KBM-7 (cell line): ENCODE measurements at regions not wholly inside any gene's neighbourhood (a gene's known extent, or its start where the extent isn't known, plus 50 kb on each side); places are given as distances from the start of the nearest gene placed in this dataset.

ENCODE experiments used
- DNase-seq: peaks from one replicate; pipeline ENCODE4 v3.0.0-alpha.2; 2015
- in situ Hi-C: fragments of 300-500 bp; cut with MboI; formaldehyde crosslinking; loops from 2 replicates; pipeline ENCODE4 v1.14.3; 2020; ENCODE audit warnings: low sequenced_read_pairs, low pct_unique_long_range_greater_than_20kb, mixed read lengths

GRCh38 chr14:99041141-99041819 lies 230.7 kb downstream of the BCL11B start:
- in situ Hi-C loops = no loop called here
- no peak for DNase-seq

- DNase-seq = no peak
- in situ Hi-C loops = no loop called here
Observed at GRCh38 chr14:99041820-99042174, 230.2 kb downstream of the BCL11B start.

- in situ Hi-C loops = no loop called here
Observed at GRCh38 chr14:99042381-99043266, 229.4 kb downstream of the BCL11B start.

GRCh38 chr14:99043267-99043615 lies 228.8 kb downstream of the BCL11B start:
- in situ Hi-C loops = no loop called here
- DNase-seq = no peak

More at GRCh38 chr14:99042381-99043266, 229.4 kb downstream of the BCL11B start:
- DNase-seq = no peak

- no peak for DNase-seq
- in situ Hi-C loops = no loop called here
Observed at GRCh38 chr14:99043756-99044155, 228.2 kb downstream of the BCL11B start.

GRCh38 chr14:99047441-99048031 lies 224.5 kb downstream of the BCL11B start:
- no peak for DNase-seq
- in situ Hi-C loops = no loop called here

- in situ Hi-C loops = no loop called here
- no peak for DNase-seq
Observed at GRCh38 chr14:99050309-99050708, 221.7 kb downstream of the BCL11B start.

GRCh38 chr14:99052467-99052866 lies 219.5 kb downstream of the BCL11B start:
- in situ Hi-C loops = no loop called here

GRCh38 chr14:99055019-99055418 lies 217.0 kb downstream of the BCL11B start:
- no peak for DNase-seq
- in situ Hi-C loops = no loop called here

More at GRCh38 chr14:99052467-99052866, 219.5 kb downstream of the BCL11B start:
- no peak for DNase-seq

GRCh38 chr14:99055816-99056215 lies 216.2 kb downstream of the BCL11B start:
- in situ Hi-C loops = no loop called here
- DNase-seq = no peak

GRCh38 chr14:99057576-99058083 lies 214.4 kb downstream of the BCL11B start:
- no peak for DNase-seq
- in situ Hi-C loops = no loop called here

GRCh38 chr14:99058542-99058941 lies 213.5 kb downstream of the BCL11B start:
- in situ Hi-C loops = no loop called here

GRCh38 chr14:99062216-99062615 lies 209.8 kb downstream of the BCL11B start:
- no peak for DNase-seq
- in situ Hi-C loops = no loop called here

More at GRCh38 chr14:99058542-99058941, 213.5 kb downstream of the BCL11B start:
- DNase-seq = no peak

GRCh38 chr14:99062772-99063418 lies 209.1 kb downstream of the BCL11B start:
- in situ Hi-C loops = no loop called here
- DNase-seq = no peak

GRCh38 chr14:99063620-99064225 lies 208.3 kb downstream of the BCL11B start:
- in situ Hi-C loops = no loop called here
- no peak for DNase-seq

GRCh38 chr14:99064262-99064954 lies 207.6 kb downstream of the BCL11B start:
- in situ Hi-C loops = no loop called here

GRCh38 chr14:99065551-99065950 lies 206.4 kb downstream of the BCL11B start:
- in situ Hi-C loops = no loop called here
- DNase-seq = no peak

More at GRCh38 chr14:99064262-99064954, 207.6 kb downstream of the BCL11B start:
- no peak for DNase-seq

GRCh38 chr14:99066378-99066777 lies 205.6 kb downstream of the BCL11B start:
- DNase-seq = no peak
- in situ Hi-C loops = no loop called here
